A673 (cell line): ENCODE measurements at regions not wholly inside any gene's neighbourhood (a gene's known extent, or its start where the extent isn't known, plus 50 kb on each side); places are given as distances from the start of the nearest gene placed in this dataset.

Experiments
- CTCF ChIP-seq: fragments of 300-800, 200-600 bp; sonication (generic); conservative IDR thresholded peaks from 2 replicates; pipeline ENCODE4 v1.5.1; 2017; ENCODE audit warnings: low read depth, mild to moderate bottlenecking, antibody characterized with exemption, low read length, moderate library complexity, mixed read lengths
- EZH2 ChIP-seq: fragments of 200-600 bp; sonication (generic); IDR thresholded peaks from 2 replicates; pipeline ENCODE4 v1.6.1; 2017; ENCODE audit warnings: borderline replicate concordance, low read depth, mild to moderate bottlenecking, mixed read lengths, antibody characterized with exemption, low read length; ENCODE audit not compliant: poor library complexity, severe bottlenecking

- TF ChIP-seq CTCF (no peak), EZH2 (no peak)
Measured at GRCh38 chr3:157637866-157638265, 134.7 kb upstream of the VEPH1 start.
